Body of pancreas (tissue), 4 donors: ENCODE measurements at regions not wholly inside any gene's neighbourhood (a gene's known extent, or its start where the extent isn't known, plus 50 kb on each side); places are given as distances from the start of the nearest gene placed in this dataset.

Experiments
- POLR2A ChIP-seq, 3 donors: fragments of 450-650 bp; IDR thresholded peaks; one replicate each; pipeline ENCODE4 v1.6.1; 2016; ENCODE audit warnings: antibody characterized with exemption in 3 of 3, mild to moderate bottlenecking in 2 of 3
- TF ChIP-seq, protein P1 (sequence below), 7 experiments: fragments of 450-650 bp in 4 of 7; fragments of 200-600 bp in 3 of 7; sonication (generic) in 3 of 7; IDR thresholded peaks; one replicate each; pipeline ENCODE4 v1.5.1; 2016 to 2019; ENCODE audit warnings: antibody characterized with exemption in 7 of 7

DNA sequence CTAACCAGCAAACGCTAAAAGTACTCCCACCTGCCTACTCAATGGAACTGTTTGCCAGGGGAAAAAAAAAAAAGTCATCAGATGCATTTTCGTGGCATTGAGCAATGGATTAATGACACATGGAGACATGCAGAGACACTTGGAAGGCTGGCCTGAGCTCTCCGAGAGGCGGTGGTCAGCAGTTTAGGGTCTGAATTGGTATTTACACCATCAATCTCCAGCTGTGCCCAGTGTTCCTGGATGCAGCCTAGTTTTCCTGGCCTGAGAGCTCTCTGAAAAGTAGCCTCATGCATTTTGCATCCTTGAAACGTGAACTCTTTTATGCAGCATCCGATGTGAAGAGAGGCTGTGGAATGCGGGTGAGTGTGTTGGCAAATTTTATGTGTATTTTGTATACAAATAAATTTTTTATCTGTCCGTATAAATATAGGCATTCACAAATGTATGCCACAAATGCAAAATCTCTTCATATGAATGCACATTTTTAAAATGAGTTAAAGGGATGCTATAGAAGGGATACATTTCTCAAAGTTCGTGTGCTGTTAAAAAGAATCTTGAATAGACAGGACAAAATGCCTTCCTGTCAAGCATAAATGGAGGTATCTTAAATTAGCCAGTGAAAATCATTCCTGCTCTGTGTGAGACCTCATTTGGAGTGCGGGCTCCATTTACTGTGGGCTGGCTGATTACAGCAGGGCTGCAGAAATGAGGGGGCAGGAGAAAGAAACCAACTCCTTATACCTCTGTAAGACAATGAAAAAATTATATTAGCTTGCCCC lies 137.7 kb upstream of the PFKP start:
- TF ChIP-seq, protein P1, sequence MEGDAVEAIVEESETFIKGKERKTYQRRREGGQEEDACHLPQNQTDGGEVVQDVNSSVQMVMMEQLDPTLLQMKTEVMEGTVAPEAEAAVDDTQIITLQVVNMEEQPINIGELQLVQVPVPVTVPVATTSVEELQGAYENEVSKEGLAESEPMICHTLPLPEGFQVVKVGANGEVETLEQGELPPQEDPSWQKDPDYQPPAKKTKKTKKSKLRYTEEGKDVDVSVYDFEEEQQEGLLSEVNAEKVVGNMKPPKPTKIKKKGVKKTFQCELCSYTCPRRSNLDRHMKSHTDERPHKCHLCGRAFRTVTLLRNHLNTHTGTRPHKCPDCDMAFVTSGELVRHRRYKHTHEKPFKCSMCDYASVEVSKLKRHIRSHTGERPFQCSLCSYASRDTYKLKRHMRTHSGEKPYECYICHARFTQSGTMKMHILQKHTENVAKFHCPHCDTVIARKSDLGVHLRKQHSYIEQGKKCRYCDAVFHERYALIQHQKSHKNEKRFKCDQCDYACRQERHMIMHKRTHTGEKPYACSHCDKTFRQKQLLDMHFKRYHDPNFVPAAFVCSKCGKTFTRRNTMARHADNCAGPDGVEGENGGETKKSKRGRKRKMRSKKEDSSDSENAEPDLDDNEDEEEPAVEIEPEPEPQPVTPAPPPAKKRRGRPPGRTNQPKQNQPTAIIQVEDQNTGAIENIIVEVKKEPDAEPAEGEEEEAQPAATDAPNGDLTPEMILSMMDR (IDR thresholded peaks at IDR 0.05) = no peak
- TF ChIP-seq POLR2A (IDR thresholded peaks at IDR 0.05) = no peak
